Thyroid gland (tissue), 4 donors: ENCODE measurements at regions not wholly inside any gene's neighbourhood (a gene's known extent, or its start where the extent isn't known, plus 50 kb on each side); places are given as distances from the start of the nearest gene placed in this dataset.

Experiments
- DNase-seq, 2 donors: peaks; one replicate each; pipeline ENCODE4 v3.0.0-alpha.2; 2019
- H3K27ac ChIP-seq, 3 donors: fragments of 200-600 bp; sonication (generic); 1 replicate in 2 of 3; 2 replicates in 1 of 3; pipeline ENCODE4 v1.5.1; 2016 to 2019; ENCODE audit warnings: mild to moderate bottlenecking in 1 of 3, moderate library complexity in 1 of 3
- H3K27me3 ChIP-seq: fragments of 200-600 bp; sonication (generic); one replicate; pipeline ENCODE4 v1.5.1; 2019
- H3K36me3 ChIP-seq, 2 donors: fragments of 200-600 bp; sonication (generic); one replicate each; pipeline ENCODE4 v1.5.1; 2016 to 2019
- H3K4me1 ChIP-seq, 2 donors: fragments of 200-600 bp; sonication (generic); one replicate each; pipeline ENCODE4 v1.5.1; 2017 to 2019
- H3K4me3 ChIP-seq, 3 donors: fragments of 200-600 bp; sonication (generic); replicated peaks in 1 of 3; 1 replicate in 2 of 3; 2 replicates in 1 of 3; pipeline ENCODE4 v1.5.1; 2016; ENCODE audit warnings: mild to moderate bottlenecking in 1 of 3
- H3K9me3 ChIP-seq: fragments of 200-600 bp; sonication (generic); one replicate; pipeline ENCODE4 v1.5.1; 2017
- POLR2A ChIP-seq, 2 donors: fragments of 450-650 bp; IDR thresholded peaks; one replicate each; pipeline ENCODE4 v1.6.1; 2017; ENCODE audit warnings: antibody characterized with exemption in 2 of 2, mild to moderate bottlenecking in 2 of 2, moderate library complexity in 1 of 2
- WGBS, 2 donors: methylation state at CpG; one replicate each; pipeline ENCODE4 v1.1.5; 2017; 5-methylcytosine and 5-hydroxymethylcytosine counted together
- intact Hi-C: fragments of 100-400 bp; cut with DNase I; formaldehyde crosslinking; loops from one replicate; pipeline ENCODE4 v1.15.1; 2023
- TF ChIP-seq, protein P1 (sequence below), 6 experiments: fragments of 200-600 bp in 3 of 6; fragments of 450-650 bp in 3 of 6; sonication (generic) in 3 of 6; IDR thresholded peaks; one replicate each; pipeline ENCODE4 v1.5.1; 2016 to 2019; ENCODE audit warnings: antibody characterized with exemption in 6 of 6, mild to moderate bottlenecking in 2 of 6, inconsistent platforms in 1 of 6, moderate library complexity in 1 of 6

DNA sequence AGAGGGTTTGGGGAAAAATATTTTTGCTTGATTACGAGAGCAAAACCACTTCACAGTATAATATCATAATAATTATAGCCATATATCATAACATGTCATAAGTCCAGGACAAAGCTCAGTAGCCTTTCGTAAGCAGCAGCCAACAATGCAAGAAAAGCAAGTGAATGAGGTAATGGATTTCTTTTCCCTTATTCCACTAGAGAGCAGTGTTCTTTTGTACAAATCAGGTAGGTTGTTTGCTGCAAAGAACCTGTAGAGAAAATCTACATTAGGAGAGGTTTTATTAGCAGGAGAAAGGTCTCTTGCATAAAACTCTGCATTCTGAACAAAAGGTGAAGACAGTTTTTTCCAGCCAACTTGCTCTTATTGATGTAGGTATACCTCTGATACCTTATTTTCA lies 1033.4 kb downstream of the TLE4 start:
- no peak overlapping the region for H3K4me3 ChIP-seq
- H3K4me1 ChIP-seq = no peaks in the 10 kb centered on the region
- no peaks in the 10 kb centered on the region for H3K36me3 ChIP-seq
- 49 to 52% methylated on average over 2 of the region's 2 CpGs for WGBS, 2 donors
- no peaks in the 10 kb centered on the region for H3K9me3 ChIP-seq
- H3K27me3 ChIP-seq = no peaks in the 10 kb centered on the region
- intact Hi-C loops = no loop called here
- TF ChIP-seq POLR2A (IDR thresholded peaks at IDR 0.05) = no peak
- TF ChIP-seq, protein P1, sequence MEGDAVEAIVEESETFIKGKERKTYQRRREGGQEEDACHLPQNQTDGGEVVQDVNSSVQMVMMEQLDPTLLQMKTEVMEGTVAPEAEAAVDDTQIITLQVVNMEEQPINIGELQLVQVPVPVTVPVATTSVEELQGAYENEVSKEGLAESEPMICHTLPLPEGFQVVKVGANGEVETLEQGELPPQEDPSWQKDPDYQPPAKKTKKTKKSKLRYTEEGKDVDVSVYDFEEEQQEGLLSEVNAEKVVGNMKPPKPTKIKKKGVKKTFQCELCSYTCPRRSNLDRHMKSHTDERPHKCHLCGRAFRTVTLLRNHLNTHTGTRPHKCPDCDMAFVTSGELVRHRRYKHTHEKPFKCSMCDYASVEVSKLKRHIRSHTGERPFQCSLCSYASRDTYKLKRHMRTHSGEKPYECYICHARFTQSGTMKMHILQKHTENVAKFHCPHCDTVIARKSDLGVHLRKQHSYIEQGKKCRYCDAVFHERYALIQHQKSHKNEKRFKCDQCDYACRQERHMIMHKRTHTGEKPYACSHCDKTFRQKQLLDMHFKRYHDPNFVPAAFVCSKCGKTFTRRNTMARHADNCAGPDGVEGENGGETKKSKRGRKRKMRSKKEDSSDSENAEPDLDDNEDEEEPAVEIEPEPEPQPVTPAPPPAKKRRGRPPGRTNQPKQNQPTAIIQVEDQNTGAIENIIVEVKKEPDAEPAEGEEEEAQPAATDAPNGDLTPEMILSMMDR (IDR thresholded peaks at IDR 0.05) = peak in 3 of 6 experiments; percentile 33 to 40 (median 33)
- DNase-seq = no peak
- H3K27ac ChIP-seq = no peak overlapping the region

DNA sequence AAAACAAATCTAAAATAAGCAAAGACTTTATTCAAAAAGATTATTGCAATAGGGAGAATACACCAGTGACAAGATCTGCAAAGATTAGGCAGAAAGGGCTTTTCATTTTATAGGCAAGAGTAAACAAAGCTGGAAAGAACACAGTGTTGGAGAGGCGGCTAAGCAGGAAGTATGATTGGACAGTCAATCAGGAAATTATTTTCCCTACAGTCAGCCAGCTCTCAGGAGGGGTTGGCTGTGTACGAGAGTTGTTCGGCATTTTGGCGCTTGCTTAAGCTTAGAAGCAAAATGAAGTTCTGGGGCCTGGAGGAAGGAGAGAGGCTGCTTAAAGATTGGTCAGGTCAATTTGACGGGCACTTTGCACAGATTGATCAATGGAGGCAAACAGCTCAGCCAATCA lies 1030.5 kb downstream of the TLE4 start:
- Histone ChIP-seq H3K27ac (no peak overlapping the region), H3K36me3 (no peaks in the 10 kb centered on the region), H3K27me3 (no peaks in the 10 kb centered on the region), H3K4me1 (no peaks in the 10 kb centered on the region), H3K4me3 (no peak overlapping the region), H3K9me3 (no peaks in the 10 kb centered on the region)
- WGBS, 2 donors = 89 to 91% methylated on average over 5 of the region's 5 CpGs
- intact Hi-C loops = no loop called here
- DNase-seq = no peak
- no peak for TF ChIP-seq POLR2A (IDR thresholded peaks at IDR 0.05)
- TF ChIP-seq, protein P1 (IDR thresholded peaks at IDR 0.05) = no peak

DNA sequence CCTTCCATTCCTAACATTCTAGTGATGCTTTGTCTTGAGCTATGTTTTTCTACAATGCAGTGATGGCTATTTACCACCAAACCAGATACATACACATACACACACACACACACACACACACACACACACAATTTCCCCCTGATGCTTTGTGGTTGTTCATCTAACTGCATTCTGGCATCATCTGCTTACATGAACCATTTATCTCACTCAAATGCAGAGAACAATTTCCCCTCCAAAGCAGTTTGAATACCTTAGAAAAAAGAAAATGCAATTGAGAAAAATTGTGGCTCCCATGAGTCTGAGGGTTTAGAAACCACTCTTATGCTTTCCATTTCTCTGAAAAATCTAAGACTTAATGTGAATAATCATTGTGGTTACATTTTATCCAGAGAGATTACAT lies 1024.8 kb downstream of the TLE4 start:
- no peaks in the 10 kb centered on the region for H3K27me3 ChIP-seq
- no peaks in the 10 kb centered on the region for H3K36me3 ChIP-seq
- no peak overlapping the region for H3K4me3 ChIP-seq
- no peaks in the 10 kb centered on the region for H3K4me1 ChIP-seq
- no peak overlapping the region for H3K27ac ChIP-seq
- intact Hi-C loops = no loop called here
- no peak for TF ChIP-seq POLR2A (IDR thresholded peaks at IDR 0.05)
- TF ChIP-seq, protein P1 (IDR thresholded peaks at IDR 0.05) = no peak
- H3K9me3 ChIP-seq = no peaks in the 10 kb centered on the region
- no peak for DNase-seq

DNA sequence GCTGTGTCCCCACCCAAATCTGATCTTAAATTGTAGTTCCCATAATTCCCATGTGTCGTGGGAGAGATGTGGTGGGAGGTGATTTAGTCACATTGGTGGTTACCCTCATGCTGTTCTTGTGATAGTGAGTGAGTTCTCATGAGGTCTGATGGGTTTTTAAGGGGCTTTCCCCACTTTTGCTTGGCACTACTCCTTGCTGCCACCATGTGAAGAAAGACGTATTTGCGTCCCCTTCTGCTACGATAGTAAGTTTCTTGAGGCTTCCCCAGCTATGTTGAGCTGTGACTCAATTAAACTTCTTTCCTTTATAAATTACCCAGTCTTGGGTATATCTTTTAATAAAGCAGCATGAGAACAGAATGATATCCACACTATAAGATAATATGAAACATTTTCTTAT lies 1023.4 kb downstream of the TLE4 start:
- intact Hi-C loops = no loop called here
- DNase-seq = no peak
- Histone ChIP-seq H3K4me1 (no peaks in the 10 kb centered on the region), H3K36me3 (no peaks in the 10 kb centered on the region), H3K27me3 (no peaks in the 10 kb centered on the region), H3K4me3 (no peak overlapping the region), H3K9me3 (no peaks in the 10 kb centered on the region), H3K27ac (no peak overlapping the region)
- WGBS, 2 donors = 93 to 94% methylated on average over 4 of the region's 4 CpGs
- TF ChIP-seq POLR2A (IDR thresholded peaks at IDR 0.05) = no peak
- TF ChIP-seq, protein P1 (IDR thresholded peaks at IDR 0.05) = no peak

DNA sequence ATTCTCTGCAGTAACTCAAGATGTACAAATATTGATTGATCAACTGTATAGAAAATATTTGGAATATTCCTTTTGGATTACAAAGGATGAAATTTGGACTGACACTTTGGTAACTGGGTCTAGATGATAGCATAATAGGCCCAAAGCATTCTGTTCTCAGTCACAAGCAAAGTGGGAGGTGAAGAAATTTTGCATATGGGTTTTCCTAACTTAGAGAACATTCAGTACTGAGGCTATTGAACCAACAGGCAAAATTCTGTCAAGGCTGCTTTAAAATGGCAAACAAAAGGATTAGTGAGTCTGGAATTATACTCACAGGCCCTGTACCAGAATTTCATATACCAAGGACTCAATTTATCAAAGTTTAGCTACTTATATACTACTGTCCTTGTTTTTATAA lies 1020.6 kb downstream of the TLE4 start:
- H3K36me3 ChIP-seq = no peaks in the 10 kb centered on the region
- no peak overlapping the region for H3K4me3 ChIP-seq
- no peak for DNase-seq
- intact Hi-C loops = no loop called here
- TF ChIP-seq, protein P1 (IDR thresholded peaks at IDR 0.05) = no peak
- TF ChIP-seq POLR2A (IDR thresholded peaks at IDR 0.05) = no peak
- H3K27ac ChIP-seq = no peak overlapping the region
- H3K9me3 ChIP-seq = no peaks in the 10 kb centered on the region
- no peaks in the 10 kb centered on the region for H3K4me1 ChIP-seq
- H3K27me3 ChIP-seq = no peaks in the 10 kb centered on the region
